ENCODE measurements at regions not wholly inside any gene's neighbourhood (a gene's known extent, or its start where the extent isn't known, plus 50 kb on each side); places are given as distances from the start of the nearest gene placed in this dataset.

DNA sequence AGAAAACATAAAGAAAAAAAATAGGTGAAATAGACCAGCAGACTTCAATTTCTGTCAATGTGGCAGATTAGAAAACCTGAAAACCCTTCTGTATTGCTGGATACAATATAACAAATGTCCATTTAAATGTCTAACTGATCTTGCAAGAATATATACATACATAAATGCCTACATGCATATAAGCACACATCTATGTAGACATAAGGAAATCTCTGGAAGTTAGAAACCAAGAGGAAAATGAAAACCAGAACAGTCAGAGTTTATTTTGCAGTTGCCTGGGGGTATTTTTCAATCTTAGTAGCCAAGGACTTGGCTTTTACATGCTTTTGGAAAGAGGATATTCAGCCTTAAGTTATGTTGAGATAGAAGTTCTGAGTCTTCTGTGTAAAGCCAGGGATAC lies 184.0 kb downstream of the RPS12 start:
- TF ChIP-seq CTCF (IDR thresholded peaks at IDR 0.05) (no peak), POLR2A (IDR thresholded peaks at IDR 0.05) (no peak)
- intact Hi-C loops (cut with DNase I; ENCODE audit: low total_unique reads): no loop called here

GRCh38 chr6:133001040-133001565 lies 186.7 kb downstream of the RPS12 start:
- no peak for TF ChIP-seq POLR2A (IDR thresholded peaks at IDR 0.05)
- intact Hi-C loops (cut with DNase I; ENCODE audit: low total_unique reads): no loop called here
- 66 to 76% methylated on average over 2 of the region's 2 CpGs for WGBS, 2 donors
- H3K4me3 ChIP-seq (ENCODE audit: low read depth, poor library complexity, severe bottlenecking): no peak overlapping the region
- DNase-seq (ENCODE audit: low spot score in 2 of 2): no peak

More for the DNA sequence above, 184.0 kb downstream of the RPS12 start:
- H3K4me3 ChIP-seq (ENCODE audit: low read depth, poor library complexity, severe bottlenecking): no peak overlapping the region
- no peak for DNase-seq (ENCODE audit: low spot score in 2 of 2)

DNA sequence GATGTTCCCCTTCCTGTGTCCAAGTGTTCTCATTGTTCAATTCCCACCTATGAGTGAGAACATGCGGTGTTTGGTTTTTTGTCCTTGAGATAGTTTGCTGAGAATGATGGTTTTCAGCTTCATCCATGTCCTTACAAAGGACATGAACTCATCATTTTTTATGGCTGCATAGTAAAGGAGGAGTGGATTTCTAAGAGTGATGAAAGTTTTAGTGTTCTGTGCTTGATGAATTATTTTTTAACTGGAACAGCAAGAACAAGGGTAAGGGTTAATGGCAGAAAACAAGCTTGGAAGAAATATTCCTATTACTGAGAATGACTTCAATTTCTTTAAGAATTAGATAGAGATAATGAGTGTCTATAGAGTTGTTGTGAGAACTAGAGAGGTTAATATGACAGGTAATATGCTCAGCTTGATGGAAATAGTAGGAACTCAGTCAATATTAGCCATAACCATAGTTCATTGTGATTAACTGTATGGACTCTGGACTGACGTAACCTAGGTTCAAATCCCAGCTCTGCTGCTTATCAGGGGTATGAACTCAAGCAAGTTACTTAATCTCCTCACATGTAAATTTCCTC lies 190.0 kb downstream of the RPS12 start:
- 85 to 92% methylated on average over 2 of the region's 2 CpGs for whole genome bisulfite sequencing, 2 donors
- no peak for TF ChIP-seq CTCF (IDR thresholded peaks at IDR 0.05)
- TF ChIP-seq POLR2A (IDR thresholded peaks at IDR 0.05): no peak
- DNase-seq (ENCODE audit: low spot score in 2 of 2): no peak
- H3K4me3 ChIP-seq (ENCODE audit: low read depth, poor library complexity, severe bottlenecking): no peak overlapping the region
- intact Hi-C loops (cut with DNase I; ENCODE audit: low total_unique reads): no loop called here

GRCh38 chr6:133012774-133013173 lies 198.4 kb downstream of the RPS12 start:
- no peak overlapping the region for H3K4me3 ChIP-seq (ENCODE audit: low read depth, poor library complexity, severe bottlenecking)
- intact Hi-C loops (cut with DNase I; ENCODE audit: low total_unique reads): no loop called here
- 75 to 77% methylated on average over 1 of the region's 1 CpG for WGBS, 2 donors
- no peak for TF ChIP-seq POLR2A (IDR thresholded peaks at IDR 0.05)
- DNase-seq (ENCODE audit: low spot score in 2 of 2): no peak

- TF ChIP-seq POLR2A (IDR thresholded peaks at IDR 0.05) (no peak), CTCF (IDR thresholded peaks at IDR 0.05) (no peak)
- intact Hi-C loops (cut with DNase I; ENCODE audit: low total_unique reads): no loop called here
- WGBS, 2 donors: 88% methylated on average over 5 of the region's 5 CpGs
- no peak overlapping the region for H3K4me3 ChIP-seq (ENCODE audit: low read depth, poor library complexity, severe bottlenecking)
- DNase-seq (ENCODE audit: low spot score in 2 of 2): no peak
These were observed 202.3 kb downstream of the RPS12 start for GRCh38 chr6:133016631-133017030.

DNA sequence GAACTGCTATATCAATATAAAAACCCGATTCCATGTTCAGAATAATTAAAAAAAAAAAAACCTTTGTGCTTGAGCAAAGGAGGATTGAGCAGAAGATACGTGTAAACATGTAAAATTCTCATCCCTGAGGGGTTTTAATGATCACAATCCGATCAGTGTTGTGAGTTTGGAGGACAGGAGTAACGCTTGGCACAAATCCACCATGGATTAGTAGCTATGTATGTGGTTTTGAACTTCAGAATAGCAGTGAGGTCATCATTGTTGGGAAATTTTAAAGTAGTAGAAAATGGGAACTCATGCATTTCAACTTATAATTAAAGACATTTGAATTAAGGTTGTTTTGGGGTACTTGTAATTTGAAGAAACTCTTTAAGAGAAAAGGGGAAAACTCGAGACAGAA lies 203.2 kb downstream of the RPS12 start:
- no peak overlapping the region for H3K4me3 ChIP-seq (ENCODE audit: low read depth, poor library complexity, severe bottlenecking)
- 49 to 61% methylated on average over 5 of the region's 5 CpGs for WGBS, 2 donors
- TF ChIP-seq CTCF (IDR thresholded peaks at IDR 0.05) (no peak), POLR2A (IDR thresholded peaks at IDR 0.05) (no peak)
- no peak for DNase-seq (ENCODE audit: low spot score in 2 of 2)
- intact Hi-C loops (cut with DNase I; ENCODE audit: low total_unique reads): no loop called here

GRCh38 chr6:133026705-133027104 lies 212.3 kb downstream of the RPS12 start:
- no peak for DNase-seq (ENCODE audit: low spot score in 2 of 2)
- WGBS, 2 donors: 100% methylated on average over 2 of the region's 2 CpGs; no CpG with 5 or more reads in 1 of the 2 donors
- intact Hi-C loops (cut with DNase I; ENCODE audit: low total_unique reads): no loop called here
- no peak for TF ChIP-seq CTCF (IDR thresholded peaks at IDR 0.05)
- TF ChIP-seq POLR2A (IDR thresholded peaks at IDR 0.05): no peak
- H3K4me3 ChIP-seq (ENCODE audit: low read depth, poor library complexity, severe bottlenecking): no peak overlapping the region
